8988T (cell line): ENCODE measurements at regions not wholly inside any gene's neighbourhood (a gene's known extent, or its start where the extent isn't known, plus 50 kb on each side); places are given as distances from the start of the nearest gene placed in this dataset.

ENCODE experiments used
- DNase-seq: peaks from one replicate; pipeline ENCODE4 v3.0.0; 2011

GRCh38 chr6:23454080-23454976, 671.7 kb upstream of the NRSN1 start:
- DNase-seq, result no peak

- no peak for DNase-seq
Observed at GRCh38 chr6:23455754-23456153, 670.3 kb upstream of the NRSN1 start.

GRCh38 chr6:23456396-23456795, 669.6 kb upstream of the NRSN1 start:
- DNase-seq, result no peak

- DNase-seq, result no peak
Observed at GRCh38 chr6:23457321-23457720, 668.7 kb upstream of the NRSN1 start.

GRCh38 chr6:23465912-23466311, 660.1 kb upstream of the NRSN1 start:
- DNase-seq, result no peak

GRCh38 chr6:23477586-23477985, 648.4 kb upstream of the NRSN1 start:
- DNase-seq, result no peak

GRCh38 chr6:23478312-23478711, 647.7 kb upstream of the NRSN1 start:
- no peak for DNase-seq

GRCh38 chr6:23483896-23484295, 642.1 kb upstream of the NRSN1 start:
- DNase-seq, result no peak

GRCh38 chr6:23494367-23494766, 631.6 kb upstream of the NRSN1 start:
- DNase-seq, result no peak

- DNase-seq, result no peak
Observed at GRCh38 chr6:23498013-23498412, 628.0 kb upstream of the NRSN1 start.

GRCh38 chr6:23499549-23499948, 626.5 kb upstream of the NRSN1 start:
- DNase-seq, result no peak

- DNase-seq, result no peak
Observed at GRCh38 chr6:23503173-23503572, 622.8 kb upstream of the NRSN1 start.

GRCh38 chr6:23505026-23505425, 621.0 kb upstream of the NRSN1 start:
- no peak for DNase-seq

GRCh38 chr6:23510778-23511510, 615.1 kb upstream of the NRSN1 start:
- DNase-seq, result no peak

- no peak for DNase-seq
Observed at GRCh38 chr6:23511817-23512216, 614.2 kb upstream of the NRSN1 start.

- no peak for DNase-seq
Observed at GRCh38 chr6:23518294-23518693, 607.7 kb upstream of the NRSN1 start.

- DNase-seq, result no peak
Observed at GRCh38 chr6:23522792-23523547, 603.0 kb upstream of the NRSN1 start.

- no peak for DNase-seq
Observed at GRCh38 chr6:23523771-23524170, 602.2 kb upstream of the NRSN1 start.

- no peak for DNase-seq
Observed at GRCh38 chr6:23524548-23524947, 601.5 kb upstream of the NRSN1 start.

GRCh38 chr6:23526526-23526925, 599.5 kb upstream of the NRSN1 start:
- DNase-seq, result no peak

GRCh38 chr6:23529902-23530301, 596.1 kb upstream of the NRSN1 start:
- no peak for DNase-seq

GRCh38 chr6:23531666-23532065, 594.3 kb upstream of the NRSN1 start:
- no peak for DNase-seq

GRCh38 chr6:23532227-23532626, 593.8 kb upstream of the NRSN1 start:
- DNase-seq, result no peak

- DNase-seq, result no peak
Observed at GRCh38 chr6:23533311-23533710, 592.7 kb upstream of the NRSN1 start.
